VCaP (cell line): ENCODE measurements at regions not wholly inside any gene's neighbourhood (a gene's known extent, or its start where the extent isn't known, plus 50 kb on each side); places are given as distances from the start of the nearest gene placed in this dataset.

ENCODE experiments used
- H3K27ac ChIP-seq: fragments of 450-650 bp; 2 replicates; pipeline ENCODE4 v1.5.1; 2017
- CTCF ChIP-seq: fragments of 450-650 bp; conservative IDR thresholded peaks from 2 replicates; pipeline ENCODE4 v1.5.1; 2017; ENCODE audit warnings: mild to moderate bottlenecking, moderate library complexity

DNA sequence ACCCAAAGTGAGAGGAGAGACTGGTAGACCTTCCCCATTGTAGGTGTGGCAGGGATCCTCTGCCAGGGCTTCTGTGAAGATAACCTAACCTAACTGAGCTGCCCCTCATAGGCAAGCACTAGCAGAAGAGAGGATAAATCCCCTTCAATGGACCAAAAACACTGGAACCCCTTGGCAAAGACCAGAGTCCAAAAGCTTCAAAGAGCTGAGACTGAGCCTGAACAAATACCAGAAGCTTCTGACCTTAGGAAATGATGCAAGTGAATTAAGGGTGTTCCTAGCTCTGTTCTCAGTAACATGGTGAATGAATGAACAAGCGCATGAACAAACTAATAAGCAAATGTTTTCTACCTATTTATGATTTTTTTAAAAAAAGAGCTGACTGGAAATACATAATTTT lies 123.2 kb downstream of the RRAGC start:
- no peak overlapping the region for H3K27ac ChIP-seq
- no peak for TF ChIP-seq CTCF

DNA sequence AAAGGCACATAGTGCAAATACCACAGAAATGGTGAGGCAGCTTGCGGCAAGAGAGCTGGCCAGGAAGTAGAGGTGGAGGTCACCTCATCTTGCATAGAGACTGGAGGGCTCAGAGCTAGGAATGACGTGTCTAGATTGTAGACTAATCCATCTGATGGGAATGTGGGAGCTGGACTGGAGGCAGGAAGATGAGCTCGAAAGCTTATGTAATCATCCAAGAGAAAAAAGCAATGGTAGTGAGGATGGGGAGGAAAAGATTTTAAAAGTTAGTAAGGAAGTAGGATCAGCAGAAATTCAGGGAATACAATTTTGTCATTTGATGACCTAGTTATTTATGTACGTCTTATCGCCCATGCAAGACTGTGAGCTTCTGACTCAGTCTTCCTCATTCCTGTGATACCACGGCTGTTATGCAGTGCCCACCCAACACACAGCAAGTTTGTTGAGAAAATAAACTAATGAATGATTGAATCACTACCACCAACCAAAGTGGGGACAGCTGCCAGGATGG lies 123.9 kb downstream of the RRAGC start:
- H3K27ac ChIP-seq = no peak overlapping the region
- TF ChIP-seq CTCF = no peak

GRCh38 chr1:38733761-38734160 lies 125.8 kb downstream of the RRAGC start:
- no peak for TF ChIP-seq CTCF
- no peak overlapping the region for H3K27ac ChIP-seq

DNA sequence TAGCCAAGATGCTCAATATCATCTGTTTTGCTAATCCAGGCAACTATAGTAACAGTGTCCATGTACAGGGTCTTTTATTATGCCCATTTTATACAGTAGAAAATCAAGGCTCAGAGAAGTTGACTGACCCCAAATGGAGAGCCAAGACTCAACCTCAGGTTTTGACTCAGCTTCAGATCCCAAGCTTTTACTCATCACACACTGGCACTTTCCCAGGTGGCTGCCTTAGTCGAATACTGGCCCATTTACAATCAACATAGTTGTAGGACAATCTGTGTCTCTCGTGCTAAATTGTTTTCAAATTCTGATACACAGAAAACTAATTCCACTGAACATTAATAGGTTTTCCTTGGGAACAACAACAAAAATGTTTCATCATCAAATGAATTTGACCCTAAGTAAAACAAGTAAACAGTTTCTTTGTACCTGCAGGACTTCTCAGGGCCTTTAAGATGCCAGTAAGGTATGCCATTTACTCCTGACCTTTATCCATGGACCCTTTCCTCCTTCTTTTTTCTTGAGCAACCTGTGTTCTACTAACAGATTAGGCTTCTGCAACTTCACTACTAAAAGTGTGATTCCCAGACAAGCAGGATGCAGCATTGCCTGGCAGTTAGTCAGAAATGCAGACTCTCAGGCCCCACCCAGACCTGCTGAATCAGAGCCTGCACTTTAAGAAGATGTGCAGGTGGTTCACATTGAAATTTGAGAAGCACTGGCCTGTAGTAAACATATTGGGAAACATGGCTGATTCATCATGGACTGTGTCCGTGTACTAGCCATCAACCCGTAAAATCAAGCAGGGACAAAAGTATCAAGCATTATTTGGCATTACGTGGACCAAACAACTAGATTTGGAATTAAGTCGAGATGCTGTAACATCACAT lies 128.8 kb downstream of the RRAGC start:
- no peak overlapping the region for H3K27ac ChIP-seq
- no peak for TF ChIP-seq CTCF

GRCh38 chr1:38728585-38728908 lies 131.0 kb downstream of the RRAGC start:
- H3K27ac ChIP-seq = no peak overlapping the region
- no peak for TF ChIP-seq CTCF

- H3K27ac ChIP-seq = no peak overlapping the region
- no peak for TF ChIP-seq CTCF
These were observed 131.6 kb downstream of the RRAGC start for GRCh38 chr1:38727684-38728584.

GRCh38 chr1:38725321-38725961 lies 134.1 kb downstream of the RRAGC start:
- peak overlapping the region; percentile 67 for H3K27ac ChIP-seq
